ENCODE measurements at regions not wholly inside any gene's neighbourhood (a gene's known extent, or its start where the extent isn't known, plus 50 kb on each side); places are given as distances from the start of the nearest gene placed in this dataset.

GRCh38 chr6:9066726-9067125, 631.4 kb upstream of the SLC35B3 start:
- FAIRE-seq, result no peak
- Histone ChIP-seq H3K9me3 (replicated peaks; ENCODE audit: control insufficient read depth, insufficient read depth, low read length) (no peaks in the 10 kb centered on the region), H3K9me1 (replicated peaks; ENCODE audit: control insufficient read depth, extremely low read depth, insufficient read depth, low read length) (no peaks in the 10 kb centered on the region), H3K9ac (replicated peaks; ENCODE audit: extremely low read depth, insufficient read depth, low read length) (no peak overlapping the region), H3K4me1 (ENCODE audit: control insufficient read depth, extremely low read depth, insufficient read depth, low read length) (no peaks in the 10 kb centered on the region), H3K36me3 (ENCODE audit: control insufficient read depth in 2 of 2, extremely low read depth in 1 of 2, insufficient read depth in 2 of 2, low read length in 2 of 2) (no peaks in the 10 kb centered on the region), H4K20me1 (replicated peaks; ENCODE audit: control insufficient read depth, extremely low read depth, insufficient read depth, low read length) (no peaks in the 10 kb centered on the region), H3K27me3 (ENCODE audit: control insufficient read depth in 2 of 2, insufficient read depth in 2 of 2, low read length in 2 of 2) (no peaks in the 10 kb centered on the region), H3K4me2 (ENCODE audit: insufficient read depth, low read length) (no peak overlapping the region), H2AFZ (ENCODE audit: low read depth, low read length) (no peak overlapping the region), H3K4me3 (replicated peaks in 1 of 3; ENCODE audit: insufficient read depth in 1 of 3, low read depth in 1 of 3, low read length in 3 of 3) (no peak overlapping the region), H3K27ac (ENCODE audit: insufficient read depth, low read depth, low read length) (no peak overlapping the region), H3K79me2 (ENCODE audit: control insufficient read depth, insufficient read depth, low read length) (no peaks in the 10 kb centered on the region)
- ChIA-PET CTCF (no interaction called here), POLR2A (no interaction called here)
- BruUV-seq (replicated peaks), result no TSS peak
- dilution Hi-C loops (cut with MboI; ENCODE audit: extremely low pct_ligation_motif_present, low sequenced_read_pairs), result no loop called here
- intact Hi-C loops (cut with micrococcal nuclease), result loop anchor here (5.0 kb wide), 1 partner anchor 131 kb away; no protein-coding TSS in a partner anchor
- TF ChIP-seq MYC (IDR thresholded peaks at IDR 0.05; ENCODE audit: low read depth, low read length), result no peak
- no peak for TF ChIP-seq GATA2 (IDR thresholded peaks at IDR 0.05; ENCODE audit: insufficient read depth, insufficient read length, low read depth, low read length)
- no peak for TF ChIP-seq POLR2A (IDR thresholded peaks at IDR 0.05; ENCODE audit: low read depth, low read length)
- TF ChIP-seq FOS (IDR thresholded peaks at IDR 0.05; ENCODE audit: borderline replicate concordance, insufficient read depth, low read length), result no peak
- no peak for TF ChIP-seq JUN (IDR thresholded peaks at IDR 0.05; ENCODE audit: borderline replicate concordance, insufficient read depth, insufficient read length, low read depth)
- TF ChIP-seq CTCF (IDR thresholded peaks at IDR 0.05; ENCODE audit: extremely low read depth in 1 of 2, insufficient read depth in 1 of 2, low read depth in 1 of 2, low read length in 2 of 2), result no peak
- no peak for TF ChIP-seq EZH2 (IDR thresholded peaks at IDR 0.05; ENCODE audit: borderline replicate concordance, low read depth, low read length, severe bottlenecking)
- TF ChIP-seq MAX (IDR thresholded peaks at IDR 0.05; ENCODE audit: insufficient read depth, insufficient read length), result no peak
- TF ChIP-seq POLR2AphosphoS5 (IDR thresholded peaks at IDR 0.05; ENCODE audit: insufficient read depth, low read depth, low read length), result no peak
- DNase-seq (ENCODE audit: low read depth, low spot score), result no peak
